ENCODE measurements at regions not wholly inside any gene's neighbourhood (a gene's known extent, or its start where the extent isn't known, plus 50 kb on each side); places are given as distances from the start of the nearest gene placed in this dataset.

DNA sequence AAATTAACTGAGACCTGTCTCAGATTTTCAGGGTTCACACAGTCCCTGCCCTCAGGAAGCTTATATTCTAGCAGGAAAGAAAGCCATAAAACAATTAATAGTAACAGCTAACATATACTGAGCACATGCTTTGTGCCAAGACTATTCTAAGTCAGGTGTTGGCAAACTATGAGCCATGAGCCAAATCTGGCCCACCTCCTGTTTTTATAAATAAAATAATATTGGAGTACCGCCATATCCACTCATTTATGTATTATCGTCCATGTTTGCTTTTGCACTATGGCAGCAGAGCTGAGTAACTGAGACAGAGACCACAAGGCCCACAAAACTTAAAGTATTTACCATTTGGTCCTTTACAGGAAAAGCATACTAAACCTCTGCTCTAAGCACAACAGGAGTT, 83.3 kb upstream of the TRIO start:
- TF ChIP-seq FOSL1 (CRISPR knock-in tag; IDR thresholded peaks at IDR 0.05; ENCODE audit: borderline replicate concordance) (no peak), MAFG (CRISPR knock-in tag; IDR thresholded peaks at IDR 0.05) (no peak), ATRX (CRISPR knock-in tag; IDR thresholded peaks at IDR 0.05; ENCODE audit: borderline replicate concordance) (no peak), U2AF1 (optimal IDR thresholded peaks at IDR 0.05; ENCODE audit: low read depth, low read length) (no peak), RAD51 (IDR thresholded peaks at IDR 0.05; ENCODE audit: borderline replicate concordance) (no peak), ARNT2 (CRISPR knock-in tag; IDR thresholded peaks at IDR 0.05; ENCODE audit: low read depth) (no peak), TSC22D2 (CRISPR knock-in tag; IDR thresholded peaks at IDR 0.05; ENCODE audit: borderline replicate concordance) (no peak), RNF2 (conservative IDR thresholded peaks at IDR 0.05; ENCODE audit: low read depth) (no peak), KDM5B (CRISPR knock-in tag; IDR thresholded peaks at IDR 0.05; ENCODE audit: borderline replicate concordance) (no peak)
- TF ChIP-seq, protein P1, sequence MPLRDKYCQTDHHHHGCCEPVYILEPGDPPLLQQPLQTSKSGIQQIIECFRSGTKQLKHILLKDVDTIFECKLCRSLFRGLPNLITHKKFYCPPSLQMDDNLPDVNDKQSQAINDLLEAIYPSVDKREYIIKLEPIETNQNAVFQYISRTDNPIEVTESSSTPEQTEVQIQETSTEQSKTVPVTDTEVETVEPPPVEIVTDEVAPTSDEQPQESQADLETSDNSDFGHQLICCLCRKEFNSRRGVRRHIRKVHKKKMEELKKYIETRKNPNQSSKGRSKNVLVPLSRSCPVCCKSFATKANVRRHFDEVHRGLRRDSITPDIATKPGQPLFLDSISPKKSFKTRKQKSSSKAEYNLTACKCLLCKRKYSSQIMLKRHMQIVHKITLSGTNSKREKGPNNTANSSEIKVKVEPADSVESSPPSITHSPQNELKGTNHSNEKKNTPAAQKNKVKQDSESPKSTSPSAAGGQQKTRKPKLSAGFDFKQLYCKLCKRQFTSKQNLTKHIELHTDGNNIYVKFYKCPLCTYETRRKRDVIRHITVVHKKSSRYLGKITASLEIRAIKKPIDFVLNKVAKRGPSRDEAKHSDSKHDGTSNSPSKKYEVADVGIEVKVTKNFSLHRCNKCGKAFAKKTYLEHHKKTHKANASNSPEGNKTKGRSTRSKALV (CRISPR knock-in tag; IDR thresholded peaks at IDR 0.05) = no peak

Measured in HepG2 (cell line).